Pancreas (tissue), 10 donors: ENCODE measurements at regions not wholly inside any gene's neighbourhood (a gene's known extent, or its start where the extent isn't known, plus 50 kb on each side); places are given as distances from the start of the nearest gene placed in this dataset.
"Not testable (repeated sequence)": the region's sequence is repeated elsewhere in the genome, so short reads cannot be mapped to it uniquely, and the experiment has no call there.

Experiments
- ATAC-seq, 4 donors: fragments of 200-7000 bp; cut with Tn5 transposase; one replicate each; pipeline versions ENCODE4 v1.8.0 to v1.9.1; 2020; ENCODE audit warnings: mild to moderate bottlenecking in 4 of 4, moderate library complexity in 4 of 4
- DNase-seq, 6 donors: peaks; one replicate each; pipeline ENCODE4 v3.0.0-alpha.2; 2020
- FAIRE-seq: peaks from 2 replicates; lab custom pipeline; 2012; peaks lifted over from hg19 to GRCh38; lab: Jason Lieb, UNC
- H3K27ac ChIP-seq, 4 donors: fragments of 200-600 bp; sonication (generic); 1 replicate in 3 of 4; 2 replicates in 1 of 4; pipeline versions ENCODE4 v1.5.0 to v1.8.0; 2020
- H3K27me3 ChIP-seq, 4 donors: fragments of 200-600 bp; one replicate each; pipeline ENCODE4 v1.8.0; 2021
- H3K36me3 ChIP-seq, 3 donors: fragments of 200-600 bp; sonication (generic) in 1 of 3; one replicate each; pipeline versions ENCODE4 v1.5.0 to v1.8.0; 2020 to 2021
- H3K4me1 ChIP-seq, 3 donors: fragments of 200-600 bp; one replicate each; pipeline ENCODE4 v1.8.0; 2021
- H3K4me3 ChIP-seq, 4 donors: fragments of 200-600 bp; sonication (generic) in 2 of 4; one replicate each; pipeline versions ENCODE4 v1.5.0 to v1.8.0; 2020 to 2021
- H3K9me3 ChIP-seq, 4 donors: fragments of 200-600 bp; one replicate each; pipeline ENCODE4 v1.8.0; 2021
- CTCF ChIP-seq, 4 donors: fragments of 200-600 bp; sonication (generic) in 3 of 4; IDR thresholded peaks; one replicate each; pipeline versions ENCODE4 v1.5.0 to v1.8.0; 2021; ENCODE audit warnings: antibody characterized with exemption in 4 of 4
- WGBS, 2 donors: extraction: QIAGEN DNeasy Blood & Tissue Kit; methylation state at CpG; one replicate each; pipeline ENCODE4 v1.1.7; 2013; 5-methylcytosine and 5-hydroxymethylcytosine counted together
- intact Hi-C, 3 donors: fragments of 100-400 bp; cut with DNase I; formaldehyde crosslinking; loops; one replicate each; pipeline versions ENCODE4 v1.11.1 to v1.14.2; 2022
- donor health status: healthy with polysubstance abuse.
- donor health status: DM: no; HTN: no; CAD: no; lungs with moderate emphysema.
- donor health status: DM: no; HTN: no; CAD: no.
- donor health status: control.
- donor health status: control.
- donor health status: Bipolar disorder and iron deficiency.
- donor health status: DM: yes; HTN: yes; CAD: no.
- donor health status: DM: no; HTN: no; CAD: no.
- donor health status: DM: no; HTN: no; CAD: no.
- donor health status: DM: yes; HTN: yes; CAD: no.

GRCh38 chr18:70536370-70537062, 247.7 kb downstream of the SOCS6 start:
- 25 to 42% methylated on average over 6 of the region's 6 CpGs for WGBS, 2 donors
- no peak for TF ChIP-seq CTCF (IDR thresholded peaks at IDR 0.05)
- no peaks in the 10 kb centered on the region for H3K36me3 ChIP-seq
- H3K4me3 ChIP-seq, result no peak overlapping the region
- no peak for ATAC-seq
- H3K27me3 ChIP-seq, result no peaks in the 10 kb centered on the region
- no peak overlapping the region for H3K27ac ChIP-seq
- H3K9me3 ChIP-seq, result no peaks in the 10 kb centered on the region
- no peak for DNase-seq
- no peaks in the 10 kb centered on the region for H3K4me1 ChIP-seq
- intact Hi-C loops, result no loop called here
- no peak for FAIRE-seq

GRCh38 chr18:70535041-70535440, 246.2 kb downstream of the SOCS6 start:
- Histone ChIP-seq H3K27ac (no peak overlapping the region), H3K27me3 (no peaks in the 10 kb centered on the region), H3K4me1 (no peaks in the 10 kb centered on the region), H3K36me3 (no peaks in the 10 kb centered on the region), H3K4me3 (no peak overlapping the region), H3K9me3 (no peaks in the 10 kb centered on the region)
- ATAC-seq (no peak), FAIRE-seq (no peak), DNase-seq (no peak)
- TF ChIP-seq CTCF (IDR thresholded peaks at IDR 0.05), result no peak
- WGBS, 2 donors, result 54 to 71% methylated on average over 5 of the region's 5 CpGs
- intact Hi-C loops, result no loop called here

- H3K27ac ChIP-seq, H3K9me3 ChIP-seq, H3K4me3 ChIP-seq, FAIRE-seq, intact Hi-C loops, H3K36me3 ChIP-seq, H3K27me3 ChIP-seq, DNase-seq, ATAC-seq, H3K4me1 ChIP-seq: not testable (repeated sequence)
- WGBS, 2 donors, result 77 to 82% methylated on average over 1 of the region's 1 CpG
Measured at GRCh38 chr18:70525322-70525721, 236.5 kb downstream of the SOCS6 start.

- WGBS, 2 donors, result 70 to 73% methylated on average over 3 of the region's 3 CpGs
- DNase-seq (no peak), FAIRE-seq (no peak), ATAC-seq (no peak)
- no peaks in the 10 kb centered on the region for H3K4me1 ChIP-seq
- H3K27me3 ChIP-seq, result no peaks in the 10 kb centered on the region
- H3K27ac ChIP-seq, result no peak overlapping the region
- H3K36me3 ChIP-seq, result no peaks in the 10 kb centered on the region
- intact Hi-C loops, result no loop called here
- H3K4me3 ChIP-seq, result no peak overlapping the region
- H3K9me3 ChIP-seq, result no peaks in the 10 kb centered on the region
- no peak for TF ChIP-seq CTCF (IDR thresholded peaks at IDR 0.05)
Measured at GRCh38 chr18:70523792-70524182, 234.9 kb downstream of the SOCS6 start.

GRCh38 chr18:70523035-70523791, 234.4 kb downstream of the SOCS6 start:
- Histone ChIP-seq H3K9me3 (no peaks in the 10 kb centered on the region), H3K36me3 (no peaks in the 10 kb centered on the region), H3K4me1 (no peaks in the 10 kb centered on the region), H3K27ac (no peak overlapping the region), H3K27me3 (no peaks in the 10 kb centered on the region), H3K4me3 (no peak overlapping the region)
- WGBS, 2 donors, result 41 to 47% methylated on average over 7 of the region's 7 CpGs
- FAIRE-seq (no peak), DNase-seq (no peak), ATAC-seq (no peak)
- intact Hi-C loops, result no loop called here
- TF ChIP-seq CTCF (IDR thresholded peaks at IDR 0.05), result no peak
